HG02938 (cell line): ENCODE measurements at regions not wholly inside any gene's neighbourhood (a gene's known extent, or its start where the extent isn't known, plus 50 kb on each side); places are given as distances from the start of the nearest gene placed in this dataset.
"Not testable (repeated sequence)": the region's sequence is repeated elsewhere in the genome, so short reads cannot be mapped to it uniquely, and the experiment has no call there.

ENCODE experiments used
- ATAC-seq: cut with Tn5 transposase; IDR thresholded peaks from one replicate; pipeline ENCODE4 v1.9.1; 2021; ENCODE audit warnings: mild to moderate bottlenecking, moderate library complexity; ENCODE audit not compliant: unreplicated experiment

DNA sequence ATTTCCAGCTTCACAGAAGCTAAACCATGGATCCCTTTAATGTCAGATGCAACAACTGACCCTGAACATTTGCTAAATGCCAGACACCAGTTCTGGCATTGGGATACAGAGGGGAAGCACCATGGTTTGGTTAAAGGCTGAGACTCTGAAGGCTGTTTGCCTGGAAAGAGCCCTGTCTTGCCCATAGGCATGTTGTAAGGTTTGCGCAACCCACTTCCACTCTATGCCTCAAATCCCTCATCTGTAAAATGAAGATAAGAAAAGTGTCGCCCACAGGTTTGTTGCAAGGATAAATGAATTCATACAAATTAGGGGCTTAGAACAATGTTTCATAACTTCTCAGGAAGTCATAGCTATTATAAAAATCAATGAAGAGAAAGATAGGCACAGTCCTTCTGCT lies 380.9 kb upstream of the GYPC start:
- no peak for ATAC-seq

- ATAC-seq = not testable (repeated sequence)
Measured at GRCh38 chr2:126276268-126276667, 379.7 kb upstream of the GYPC start.

- ATAC-seq = no peak
Measured at GRCh38 chr2:126288362-126288761, 367.6 kb upstream of the GYPC start.

DNA sequence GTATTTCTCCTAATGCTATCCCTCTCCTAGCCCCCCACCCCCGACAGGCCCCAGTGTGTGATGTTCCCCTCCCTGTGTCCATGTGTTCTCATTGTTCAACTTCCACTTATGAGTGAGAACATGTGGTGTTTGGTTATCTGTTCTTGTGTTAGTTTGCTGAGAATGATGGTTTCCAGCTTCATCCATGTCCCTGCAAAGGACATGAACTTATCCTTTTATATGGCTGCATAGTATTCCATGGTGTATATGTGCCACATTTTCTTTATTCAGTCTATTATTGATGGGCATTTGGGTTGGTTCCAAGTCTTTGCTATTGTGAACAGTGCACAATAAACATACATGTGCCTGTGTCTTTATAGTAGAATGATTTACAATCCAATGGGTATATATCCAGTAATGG lies 362.0 kb upstream of the GYPC start:
- ATAC-seq = not testable (repeated sequence)

GRCh38 chr2:126299469-126299976 lies 356.4 kb upstream of the GYPC start:
- no peak for ATAC-seq

GRCh38 chr2:126300348-126300747 lies 355.6 kb upstream of the GYPC start:
- no peak for ATAC-seq

DNA sequence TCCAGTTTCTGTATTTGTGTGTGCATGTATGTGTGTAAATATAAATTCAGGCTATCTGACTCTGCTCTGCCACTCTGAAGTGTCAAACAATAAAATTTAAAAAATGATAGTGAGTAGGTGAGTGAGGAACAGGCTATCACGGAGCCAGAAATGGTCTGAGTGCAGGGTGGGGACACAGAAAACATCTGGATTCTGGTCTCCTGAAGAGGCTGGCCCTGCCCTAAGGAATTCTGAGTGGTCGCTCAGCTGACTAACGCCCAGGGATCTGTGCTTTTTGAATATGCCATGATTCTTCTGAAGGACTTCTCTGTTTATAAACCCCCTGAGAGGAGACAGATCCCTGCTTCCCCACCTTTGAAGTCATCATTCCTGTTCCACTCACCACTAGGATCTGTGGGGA lies 353.9 kb upstream of the GYPC start:
- ATAC-seq = no peak

DNA sequence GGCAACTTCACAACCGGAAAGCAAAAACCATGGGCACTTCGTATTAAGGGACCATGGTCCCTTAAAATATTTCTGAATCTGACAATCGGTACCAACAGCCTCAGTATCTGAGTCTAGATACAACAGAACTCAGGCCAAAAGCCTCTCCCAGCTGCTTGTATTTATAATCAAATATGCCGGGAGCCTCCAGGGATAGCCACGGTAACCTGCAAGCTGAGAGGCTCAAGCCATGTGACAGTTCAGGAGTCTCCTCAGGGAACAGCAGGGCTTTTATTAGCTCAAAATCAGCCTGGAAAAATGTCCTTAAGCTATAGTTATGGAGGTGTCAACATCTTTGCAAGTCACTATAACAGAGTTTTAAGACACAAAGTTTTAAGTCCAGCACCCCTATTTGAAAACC lies 352.8 kb upstream of the GYPC start:
- no peak for ATAC-seq

DNA sequence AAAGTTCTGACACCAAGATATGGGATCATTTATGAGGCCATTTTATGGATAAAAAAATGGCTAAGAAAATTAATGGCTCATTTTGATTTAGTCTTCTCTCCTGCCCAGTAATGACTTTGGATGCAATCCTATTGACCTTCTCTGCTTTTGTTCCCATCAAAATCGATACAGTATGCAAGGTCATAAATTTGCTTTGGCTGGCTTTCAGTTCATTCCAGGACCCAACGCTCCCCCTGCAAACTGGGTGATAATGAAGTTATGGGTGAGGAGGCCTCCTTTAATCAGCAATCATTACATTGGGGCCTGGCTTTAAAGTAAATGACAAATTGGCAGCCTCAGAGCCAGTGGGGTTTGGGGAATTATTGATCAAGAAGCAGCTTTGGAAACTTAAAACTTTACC lies 351.8 kb upstream of the GYPC start:
- no peak for ATAC-seq

DNA sequence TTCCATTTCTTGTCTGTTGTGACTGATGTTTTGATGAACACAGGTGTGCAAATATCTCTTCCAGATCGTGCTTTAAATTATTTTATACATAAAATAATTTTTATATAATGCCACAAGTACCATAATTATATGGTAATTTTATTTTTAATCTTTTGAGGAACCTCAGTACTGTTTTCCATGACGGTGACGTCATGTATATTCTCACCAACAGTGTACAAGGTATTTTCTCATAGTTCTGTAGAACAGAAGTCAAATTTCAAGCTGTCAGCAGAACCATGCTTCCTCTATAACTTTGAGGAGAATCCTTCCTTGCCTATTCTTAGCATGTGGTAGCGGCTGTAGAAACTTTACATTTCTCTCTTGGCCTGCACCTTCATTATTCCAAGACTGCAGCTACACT lies 349.4 kb upstream of the GYPC start:
- no peak for ATAC-seq

DNA sequence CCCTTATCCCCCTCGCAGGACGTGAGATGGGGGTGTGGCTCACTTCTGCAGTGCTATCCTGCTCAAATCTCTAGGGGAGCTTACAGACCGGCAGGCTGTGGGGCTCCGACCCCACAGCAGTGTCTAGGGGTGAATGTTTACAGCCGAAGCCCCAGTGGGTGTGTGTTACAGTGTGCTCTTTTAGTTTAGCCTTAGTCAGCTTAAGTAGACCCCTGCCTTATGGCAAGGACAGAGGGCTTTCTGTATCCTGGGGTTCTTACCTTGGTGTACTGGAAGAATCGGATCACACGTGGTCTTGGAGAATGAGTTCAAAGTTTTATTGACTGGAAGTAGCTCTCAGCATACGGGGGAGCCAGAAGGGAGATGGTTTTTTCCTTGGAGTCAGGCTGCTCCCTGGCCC lies 348.2 kb upstream of the GYPC start:
- ATAC-seq = no peak

DNA sequence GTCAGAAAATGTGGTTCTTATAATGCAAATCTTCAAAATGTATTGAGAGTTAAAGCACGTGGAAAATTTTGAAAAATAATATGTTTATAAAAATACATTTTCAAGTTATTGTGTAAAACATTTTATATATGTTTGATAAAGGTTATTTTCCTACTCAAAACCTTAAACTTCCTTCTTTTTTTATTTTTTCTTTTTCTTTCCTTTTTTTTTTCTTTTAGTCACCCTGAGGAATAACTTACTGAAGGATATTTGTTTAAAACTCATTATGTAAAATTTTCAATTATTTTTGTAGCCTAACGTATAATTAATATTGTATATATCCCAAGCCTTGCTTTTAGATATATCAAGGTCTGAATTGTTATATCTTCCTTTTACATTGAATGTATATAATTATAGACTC lies 346.8 kb upstream of the GYPC start:
- no peak for ATAC-seq

DNA sequence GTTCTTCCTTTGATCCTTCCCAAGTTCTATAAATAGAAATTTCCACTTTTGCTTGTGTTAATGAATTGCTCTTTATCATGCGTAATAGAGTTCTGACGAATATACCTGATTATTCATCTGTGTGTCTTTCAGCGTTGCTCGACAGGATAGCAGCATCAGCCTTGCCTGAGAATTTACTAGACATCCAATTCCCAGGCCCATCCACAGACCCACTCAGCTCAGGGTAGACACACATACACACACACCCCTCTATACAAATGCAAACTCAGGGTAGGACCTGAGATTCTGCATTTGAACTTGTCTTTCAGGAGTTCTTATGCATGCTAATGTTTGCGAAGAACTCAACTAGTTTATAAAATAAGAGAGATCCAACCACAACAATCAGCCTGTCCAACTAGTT lies 343.4 kb upstream of the GYPC start:
- no peak for ATAC-seq

DNA sequence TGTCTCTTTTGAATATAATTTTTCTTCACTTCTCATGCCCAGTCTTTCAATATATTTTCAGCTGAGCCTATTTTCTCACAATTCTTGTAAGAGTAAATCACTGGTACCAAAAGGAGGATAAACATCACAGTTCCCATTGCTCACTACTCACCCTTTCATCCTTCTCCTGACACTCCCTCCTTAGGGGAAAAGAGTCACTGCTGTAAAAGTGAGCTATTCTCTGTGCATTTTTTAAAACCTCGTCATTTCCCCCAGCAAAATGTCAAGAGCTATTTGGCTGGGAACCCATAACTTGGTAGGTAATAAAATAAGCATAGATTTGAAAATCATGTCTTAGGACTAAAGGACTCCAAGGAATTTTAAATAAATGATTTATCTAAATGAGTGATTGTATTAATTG lies 340.1 kb upstream of the GYPC start:
- no peak for ATAC-seq

- ATAC-seq = no peak
Measured at GRCh38 chr2:126317790-126318431, 338.0 kb upstream of the GYPC start.

GRCh38 chr2:126322342-126322741 lies 333.6 kb upstream of the GYPC start:
- ATAC-seq = no peak

DNA sequence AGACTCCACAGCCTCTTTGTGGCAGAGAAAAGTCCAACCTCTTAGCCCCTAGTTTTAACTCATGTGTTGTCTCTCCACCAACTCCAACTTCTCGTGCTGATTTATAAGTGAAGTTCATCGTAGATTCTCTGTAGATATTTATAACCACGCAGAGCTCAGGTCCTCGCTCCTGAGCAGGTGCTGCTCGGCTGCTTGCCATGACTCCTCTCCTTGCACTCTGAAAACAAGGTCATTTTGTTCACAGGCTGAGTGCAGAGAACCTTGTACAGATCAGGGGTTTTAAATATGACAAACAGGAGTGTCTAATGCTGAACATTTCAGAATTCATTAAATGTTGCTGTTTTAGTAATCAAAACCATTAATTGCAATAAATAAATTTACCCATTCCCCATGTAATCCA lies 330.8 kb upstream of the GYPC start:
- no peak for ATAC-seq

GRCh38 chr2:126329173-126329572 lies 326.8 kb upstream of the GYPC start:
- ATAC-seq = no peak

DNA sequence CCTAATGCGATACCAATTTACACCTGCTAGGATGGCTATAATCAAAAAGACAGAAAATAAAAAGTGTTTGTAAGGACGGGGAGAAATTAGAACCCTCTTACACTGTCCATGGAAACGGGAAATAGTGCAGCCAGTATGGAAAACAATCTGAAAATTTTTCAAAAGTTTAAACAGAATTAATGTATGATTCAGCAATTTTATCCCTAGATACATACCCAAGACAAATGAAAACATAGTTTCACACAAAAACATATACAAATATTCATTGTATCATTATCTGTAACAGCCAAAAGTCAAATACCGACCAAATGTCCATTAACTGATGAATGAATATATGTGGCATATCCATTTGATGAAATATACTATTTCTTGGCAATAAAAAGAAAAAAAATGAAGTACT lies 313.5 kb upstream of the GYPC start:
- ATAC-seq = no peak

GRCh38 chr2:126343136-126343535 lies 312.8 kb upstream of the GYPC start:
- no peak for ATAC-seq

DNA sequence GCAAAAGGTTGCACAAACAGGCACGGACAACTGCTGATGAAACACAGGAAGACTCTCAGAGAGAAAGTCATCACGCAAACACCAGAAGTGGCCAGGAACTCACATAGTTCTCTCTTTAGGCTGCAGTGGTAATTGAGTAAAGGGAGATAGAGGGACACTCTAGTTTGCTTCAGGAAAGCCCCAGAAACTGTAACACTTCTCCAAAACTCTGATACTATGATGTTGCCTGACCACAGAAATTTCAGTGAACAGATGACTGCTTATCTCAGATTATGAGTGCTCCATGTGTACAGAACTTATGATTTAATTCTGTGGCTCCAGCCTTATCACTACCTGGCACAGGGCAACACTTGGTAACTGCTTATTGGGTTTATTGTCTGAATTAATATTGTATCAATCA lies 311.5 kb upstream of the GYPC start:
- ATAC-seq = peak; percentile 69

DNA sequence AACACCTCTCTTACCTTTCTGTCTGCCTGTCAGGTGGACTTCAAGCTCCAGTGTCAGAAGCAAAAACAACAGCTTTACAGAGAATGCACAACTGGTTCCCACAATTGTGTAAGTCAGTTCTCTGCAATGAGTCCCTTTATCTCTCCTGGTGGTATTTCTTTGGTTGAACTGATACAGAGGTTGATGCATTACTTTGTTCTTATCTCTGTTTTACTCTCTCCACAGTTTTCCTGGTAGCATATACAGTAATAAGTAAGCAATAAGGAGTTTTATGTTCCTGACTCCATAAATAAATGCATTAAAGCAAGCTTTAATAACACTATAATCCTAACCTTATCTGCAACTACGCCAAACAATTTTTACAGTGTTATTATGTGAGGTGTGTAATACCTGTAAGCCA lies 310.3 kb upstream of the GYPC start:
- ATAC-seq = no peak

DNA sequence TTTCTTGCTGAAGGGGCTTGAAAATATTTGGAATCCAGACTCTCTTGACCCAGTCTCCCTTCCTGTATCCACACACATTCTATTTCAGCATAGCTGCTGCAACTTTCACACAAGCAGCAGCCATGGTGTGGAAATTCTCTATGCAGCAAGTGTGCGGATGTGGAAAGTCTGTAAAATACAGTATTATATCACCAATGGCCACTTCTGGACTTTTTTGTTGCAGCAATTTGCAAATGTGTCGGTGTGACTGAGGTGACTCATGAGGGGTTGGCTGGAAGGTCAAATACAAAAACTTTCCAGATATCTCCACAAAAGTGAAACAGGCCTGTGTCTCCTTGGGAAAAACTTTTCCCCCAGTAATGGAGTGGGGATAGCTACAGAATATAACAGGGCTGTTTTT lies 299.3 kb upstream of the GYPC start:
- ATAC-seq = no peak
